Motor neuron (in vitro differentiated cells): ENCODE measurements at regions not wholly inside any gene's neighbourhood (a gene's known extent, or its start where the extent isn't known, plus 50 kb on each side); places are given as distances from the start of the nearest gene placed in this dataset.
"Not testable (repeated sequence)": the region's sequence is repeated elsewhere in the genome, so short reads cannot be mapped to it uniquely, and the experiment has no call there.

Experiments used
- ATAC-seq, 8 experiments: fragments of 200-7000 bp; cut with Tn5 transposase; replicated peaks in 6 of 8; 2 replicates each; pipeline ENCODE4 v1.8.0; 2021; ENCODE audit warnings: mild to moderate bottlenecking in 8 of 8, moderate library complexity in 8 of 8
- H3K27ac ChIP-seq, 2 donors: fragments of 250-450 bp; sonication (Bioruptor Pico); 2 replicates each; pipeline ENCODE4 v1.9.0; 2021; ENCODE audit warnings: antibody characterized with exemption in 2 of 2, mild to moderate bottlenecking in 2 of 2, moderate library complexity in 1 of 2
- H3K4me1 ChIP-seq, 2 donors: fragments of 250-450 bp; sonication (Bioruptor Pico); replicated peaks in 1 of 2; 2 replicates each; pipeline ENCODE4 v1.6.1; 2021; ENCODE audit warnings: antibody characterized with exemption in 2 of 2, mild to moderate bottlenecking in 2 of 2, moderate library complexity in 1 of 2
- H3K4me3 ChIP-seq, 5 donors: fragments of 250-450 bp; sonication (Bioruptor Pico); 2 replicates each; pipeline ENCODE4 v1.9.0; 2021; ENCODE audit warnings: antibody characterized with exemption in 5 of 5, mild to moderate bottlenecking in 5 of 5, moderate library complexity in 4 of 5
- WGBS, 10 experiments: fragments of 450-650 bp; shearing (Covaris generic); methylation state at CpG; one replicate each; pipeline ENCODE4 v1.0.0; 2022; 5-methylcytosine and 5-hydroxymethylcytosine counted together
- in situ Hi-C, 9 experiments: fragments of 400-800 bp; cut with MboI; loops; one replicate each; pipeline ENCODE4 v1.15.0; 2021; ENCODE audit warnings: low sequenced_read_pairs in 9 of 9, low pct_unique_long_range_greater_than_20kb in 2 of 9; ENCODE audit not compliant: unreplicated experiment in 9 of 9

DNA sequence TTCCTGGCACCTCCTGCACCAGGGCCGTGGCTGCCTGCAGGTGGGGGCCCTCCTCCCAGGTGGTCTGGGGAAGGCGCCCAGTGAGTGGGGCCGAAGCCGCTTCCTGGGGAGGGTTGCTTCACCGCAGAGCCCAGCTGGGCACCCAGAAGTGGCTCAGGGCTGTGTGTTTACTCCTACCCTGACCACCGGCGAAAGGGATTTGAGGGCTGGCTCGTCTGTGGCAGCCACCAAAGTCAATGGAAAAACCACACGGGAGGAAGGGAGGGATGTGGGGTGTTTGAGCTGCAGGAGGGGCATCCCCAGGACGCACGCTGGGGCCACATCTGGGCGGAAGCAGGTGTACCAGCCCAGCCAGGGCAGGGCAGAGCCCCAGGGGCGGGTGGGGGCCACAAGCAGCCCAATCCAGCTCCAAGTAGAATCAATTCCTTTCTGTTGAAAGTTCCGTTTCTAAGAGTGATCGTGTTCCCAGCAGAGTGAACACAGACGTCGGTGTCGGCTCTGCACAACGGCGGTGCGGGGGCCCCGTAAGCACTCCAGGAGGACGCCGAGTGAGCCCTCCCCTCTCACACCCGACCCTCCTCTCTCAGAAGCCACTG is 69.9 kb downstream of the FOXL3 start:
- peak in 3 of 8 experiments; percentile 46 to 63 (median 47) for ATAC-seq
- Histone ChIP-seq H3K4me3 (no peak overlapping the region), H3K4me1 (peaks cover 0 to 10% of the 10 kb centered on the region in 2 donors), H3K27ac (no peak overlapping the region)
- WGBS, 10 experiments: 4 to 62% (median 40%) methylated on average over 1 to 7 of the region's 25 CpGs; no CpG with 5 or more reads in 7 of the 10 experiments
- in situ Hi-C loops: no loop called here

- peaks cover 0 to 10% of the 10 kb centered on the region in 2 donors for H3K4me1 ChIP-seq
- WGBS, 10 experiments: 9 to 85% (median 64%) methylated on average over 1 to 14 of the region's 39 CpGs; no CpG with 5 or more reads in 1 of the 10 experiments
- in situ Hi-C loops: no loop called here
- no peak overlapping the region for H3K4me3 ChIP-seq
- no peak overlapping the region for H3K27ac ChIP-seq
- ATAC-seq: peak in 3 of 8 experiments; percentile 72 to 75 (median 75)
Observed at GRCh38 chr7:360454-361100, 70.6 kb downstream of the FOXL3 start.

- peaks cover 0 to 14% of the 10 kb centered on the region in 2 donors for H3K4me1 ChIP-seq
- in situ Hi-C loops, H3K4me3 ChIP-seq, ATAC-seq, H3K27ac ChIP-seq: not testable (repeated sequence)
- 11 to 75% (median 40%) methylated on average over 1 to 8 of the region's 20 CpGs; no CpG with 5 or more reads in 5 of the 10 experiments for WGBS, 10 experiments
Observed at GRCh38 chr7:361182-361581, 71.2 kb downstream of the FOXL3 start.

GRCh38 chr7:361680-362401 is 71.9 kb downstream of the FOXL3 start:
- Histone ChIP-seq H3K4me1 (peaks cover 0 to 18% of the 10 kb centered on the region in 2 donors), H3K4me3 (no peak overlapping the region), H3K27ac (no peak overlapping the region)
- in situ Hi-C loops: no loop called here
- no peak for ATAC-seq
- WGBS, 10 experiments: 0 to 100% (median 18%) methylated on average over 1 to 3 of the region's 18 CpGs; no CpG with 5 or more reads in 1 of the 10 experiments

GRCh38 chr7:362402-363096 is 72.6 kb downstream of the FOXL3 start:
- no peak overlapping the region for H3K27ac ChIP-seq
- H3K4me3 ChIP-seq: no peak overlapping the region
- H3K4me1 ChIP-seq: peaks cover 0 to 18% of the 10 kb centered on the region in 2 donors
- no peak for ATAC-seq
- in situ Hi-C loops: no loop called here
- WGBS, 10 experiments: 10 to 80% (median 28%) methylated on average over 8 to 20 of the region's 23 CpGs

DNA sequence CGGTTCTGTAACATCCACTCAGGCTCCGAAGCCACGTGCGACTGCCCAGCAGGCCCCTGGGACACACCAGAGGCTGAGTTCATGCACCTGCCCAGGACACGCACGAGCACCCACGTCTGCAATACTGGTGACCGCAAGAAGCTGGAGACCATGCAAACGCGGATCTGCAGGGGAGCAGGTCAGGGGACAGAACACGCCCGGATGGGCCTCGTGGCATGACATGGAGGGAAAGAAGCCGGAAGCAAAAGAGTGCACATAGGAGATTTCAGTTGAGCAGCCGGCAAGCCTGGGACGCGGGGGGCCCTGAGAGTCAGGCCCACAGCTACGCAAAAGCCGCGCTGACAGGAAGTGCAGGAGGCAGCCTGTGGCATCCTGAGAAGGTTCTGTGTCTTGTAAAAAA is 73.7 kb downstream of the FOXL3 start:
- Histone ChIP-seq H3K27ac (no peak overlapping the region), H3K4me3 (no peak overlapping the region), H3K4me1 (peaks cover 0 to 18% of the 10 kb centered on the region in 2 donors)
- in situ Hi-C loops: no loop called here
- no peak for ATAC-seq
- 25 to 100% (median 69%) methylated on average over 3 to 20 of the region's 20 CpGs; no CpG with 5 or more reads in 4 of the 10 experiments for WGBS, 10 experiments

- in situ Hi-C loops: no loop called here
- Histone ChIP-seq H3K27ac (no peak overlapping the region), H3K4me3 (no peak overlapping the region), H3K4me1 (peaks cover 0 to 18% of the 10 kb centered on the region in 2 donors)
- WGBS, 10 experiments: 42 to 100% (median 75%) methylated on average over 1 to 8 of the region's 11 CpGs; no CpG with 5 or more reads in 4 of the 10 experiments
- ATAC-seq: no peak
Observed at GRCh38 chr7:364536-364935, 74.6 kb downstream of the FOXL3 start.

- in situ Hi-C loops: no loop called here
- Histone ChIP-seq H3K4me3 (no peak overlapping the region), H3K4me1 (peaks cover 0 to 10% of the 10 kb centered on the region in 2 donors), H3K27ac (no peak overlapping the region)
- WGBS, 10 experiments: 11 to 100% (median 79%) methylated on average over 2 to 19 of the region's 23 CpGs; no CpG with 5 or more reads in 2 of the 10 experiments
- ATAC-seq: peak in 1 of 8 experiments; percentile 15
Observed at GRCh38 chr7:365593-365992, 75.6 kb downstream of the FOXL3 start.

GRCh38 chr7:366161-366803 is 76.3 kb downstream of the FOXL3 start:
- in situ Hi-C loops: no loop called here
- ATAC-seq: peak in 7 of 8 experiments; percentile 25 to 95 (median 70)
- 9 to 60% (median 26%) methylated on average over 2 to 16 of the region's 18 CpGs; no CpG with 5 or more reads in 1 of the 10 experiments for WGBS, 10 experiments
- Histone ChIP-seq H3K4me3 (no peak overlapping the region), H3K27ac (peak overlapping the region in 1 of 2 donors; percentile 33), H3K4me1 (peaks cover 0 to 8% of the 10 kb centered on the region in 2 donors)

DNA sequence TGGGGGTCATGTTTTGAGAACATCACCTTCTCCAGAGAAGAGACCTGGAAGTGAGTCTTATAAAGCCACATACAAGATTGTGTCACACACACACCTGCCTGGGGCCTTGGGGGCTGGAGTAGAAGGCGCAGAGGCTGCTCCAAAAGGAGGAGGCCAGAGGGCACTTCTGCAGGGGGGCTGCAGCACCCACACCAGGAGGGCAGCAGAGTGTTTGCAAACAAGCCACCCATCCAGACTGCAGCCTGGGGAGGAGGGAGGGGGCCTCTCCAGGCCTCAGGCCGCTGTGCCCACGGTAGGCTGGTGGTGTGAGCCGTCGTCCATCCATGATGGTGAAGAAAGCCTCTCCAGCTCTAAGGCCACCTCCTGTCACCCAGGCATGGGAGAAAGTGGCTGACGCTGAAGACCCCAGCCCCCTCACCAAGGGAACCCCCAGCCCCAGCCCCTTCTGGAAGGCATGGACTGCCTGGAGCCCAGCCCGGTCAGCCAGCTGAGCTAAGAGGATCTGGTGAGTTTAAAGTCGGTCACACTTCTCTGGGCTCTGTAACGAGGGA is 77.5 kb downstream of the FOXL3 start:
- no peak overlapping the region for H3K27ac ChIP-seq
- peak in 1 of 8 experiments; percentile 21 for ATAC-seq
- in situ Hi-C loops: no loop called here
- H3K4me3 ChIP-seq: no peak overlapping the region
- H3K4me1 ChIP-seq: peaks cover 0 to 8% of the 10 kb centered on the region in 2 donors
- 100% methylated on average over 1 of the region's 9 CpGs; no CpG with 5 or more reads in 9 of the 10 experiments for WGBS, 10 experiments

DNA sequence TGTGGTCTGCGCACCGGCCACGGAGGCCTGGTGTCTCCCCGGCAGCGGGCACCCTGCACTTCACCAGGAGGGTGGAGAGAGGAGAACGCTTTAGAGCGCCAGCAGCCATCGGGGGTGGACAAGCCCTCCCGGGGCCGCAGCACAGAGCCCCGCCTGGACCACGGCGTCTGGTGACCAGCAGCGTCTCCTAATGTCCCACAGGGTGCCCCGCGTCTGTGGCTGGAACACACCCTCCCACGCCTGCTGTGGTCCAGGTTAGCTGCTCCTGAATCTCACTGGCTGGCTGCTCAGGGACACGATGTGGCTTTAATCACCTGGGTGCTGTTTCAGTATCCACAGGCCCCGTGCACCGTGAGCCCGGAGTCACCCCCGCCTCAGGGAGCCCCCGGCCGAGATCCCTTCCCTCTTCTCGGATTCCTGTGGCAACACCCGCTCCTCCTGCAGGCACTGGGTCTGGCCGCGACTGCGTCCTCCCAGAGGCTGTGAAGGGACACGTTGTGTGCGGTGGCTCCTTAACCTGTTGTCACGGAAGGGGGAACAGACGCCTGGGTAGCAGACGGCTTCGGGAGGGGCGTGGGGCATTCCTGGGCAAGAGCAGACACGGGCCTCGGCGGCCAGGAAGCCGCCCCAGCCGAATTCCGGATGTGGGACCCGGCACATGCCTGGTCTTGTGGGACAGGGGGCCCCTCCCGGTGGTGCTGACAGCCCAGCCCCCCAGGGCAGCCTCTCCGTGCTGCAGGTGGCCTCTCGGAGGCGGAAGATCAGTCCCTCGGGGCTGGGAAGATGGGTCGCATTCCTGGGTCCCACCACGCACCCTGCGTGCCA is 78.9 kb downstream of the FOXL3 start:
- in situ Hi-C loops: no loop called here
- ATAC-seq: no peak
- no peak overlapping the region for H3K27ac ChIP-seq
- WGBS, 10 experiments: 20 to 100% (median 82%) methylated on average over 1 to 5 of the region's 51 CpGs; no CpG with 5 or more reads in 6 of the 10 experiments
- peaks cover 0 to 20% of the 10 kb centered on the region in 2 donors for H3K4me1 ChIP-seq
- no peak overlapping the region for H3K4me3 ChIP-seq
